Midbrain (tissue), 1 donor: ENCODE measurements at regions not wholly inside any gene's neighbourhood (a gene's known extent, or its start where the extent isn't known, plus 50 kb on each side); places are given as distances from the start of the nearest gene placed in this dataset.

Source experiments
- DNase-seq: peaks from one replicate; lab custom pipeline; 2025; lab: John Stamatoyannopoulos, UW

GRCh38 chr18:60134806-60135205 lies 235.0 kb downstream of the PMAIP1 start:
- no peak for DNase-seq

- no peak for DNase-seq
Observed at GRCh38 chr18:60130284-60130683, 230.5 kb downstream of the PMAIP1 start.

- DNase-seq, result peak; percentile 80
Observed at GRCh38 chr18:60123031-60123430, 223.2 kb downstream of the PMAIP1 start.

- peak; percentile 30 for DNase-seq
Observed at GRCh38 chr18:60122339-60122738, 222.5 kb downstream of the PMAIP1 start.

- DNase-seq, result no peak
Observed at GRCh38 chr18:60120231-60120750, 220.5 kb downstream of the PMAIP1 start.

- DNase-seq, result no peak
Observed at GRCh38 chr18:60117321-60117720, 217.5 kb downstream of the PMAIP1 start.

- no peak for DNase-seq
Observed at GRCh38 chr18:60113396-60113795, 213.6 kb downstream of the PMAIP1 start.

GRCh38 chr18:60112369-60112768 lies 212.6 kb downstream of the PMAIP1 start:
- DNase-seq, result no peak

- no peak for DNase-seq
Observed at GRCh38 chr18:60111525-60111924, 211.7 kb downstream of the PMAIP1 start.

GRCh38 chr18:60110836-60111235 lies 211.0 kb downstream of the PMAIP1 start:
- DNase-seq, result no peak

- no peak for DNase-seq
Observed at GRCh38 chr18:60100778-60101177, 201.0 kb downstream of the PMAIP1 start.

GRCh38 chr18:60099709-60100108 lies 199.9 kb downstream of the PMAIP1 start:
- no peak for DNase-seq

- DNase-seq, result no peak
Observed at GRCh38 chr18:60096428-60096827, 196.6 kb downstream of the PMAIP1 start.

GRCh38 chr18:60092073-60092472 lies 192.3 kb downstream of the PMAIP1 start:
- no peak for DNase-seq

- DNase-seq, result peak; percentile 24
Observed at GRCh38 chr18:60090170-60090569, 190.4 kb downstream of the PMAIP1 start.

GRCh38 chr18:60082790-60083189 lies 183.0 kb downstream of the PMAIP1 start:
- no peak for DNase-seq

- DNase-seq, result no peak
Observed at GRCh38 chr18:60082282-60082681, 182.5 kb downstream of the PMAIP1 start.

GRCh38 chr18:60075477-60075876 lies 175.7 kb downstream of the PMAIP1 start:
- no peak for DNase-seq

- no peak for DNase-seq
Observed at GRCh38 chr18:60070631-60071030, 170.8 kb downstream of the PMAIP1 start.

GRCh38 chr18:60069145-60069544 lies 169.3 kb downstream of the PMAIP1 start:
- no peak for DNase-seq

GRCh38 chr18:60067426-60068210 lies 167.8 kb downstream of the PMAIP1 start:
- DNase-seq, result peak; percentile 6

GRCh38 chr18:60066219-60066975 lies 166.6 kb downstream of the PMAIP1 start:
- no peak for DNase-seq

- DNase-seq, result no peak
Observed at GRCh38 chr18:60064271-60064670, 164.5 kb downstream of the PMAIP1 start.
